ENCODE measurements at regions not wholly inside any gene's neighbourhood (a gene's known extent, or its start where the extent isn't known, plus 50 kb on each side); places are given as distances from the start of the nearest gene placed in this dataset.

DNA sequence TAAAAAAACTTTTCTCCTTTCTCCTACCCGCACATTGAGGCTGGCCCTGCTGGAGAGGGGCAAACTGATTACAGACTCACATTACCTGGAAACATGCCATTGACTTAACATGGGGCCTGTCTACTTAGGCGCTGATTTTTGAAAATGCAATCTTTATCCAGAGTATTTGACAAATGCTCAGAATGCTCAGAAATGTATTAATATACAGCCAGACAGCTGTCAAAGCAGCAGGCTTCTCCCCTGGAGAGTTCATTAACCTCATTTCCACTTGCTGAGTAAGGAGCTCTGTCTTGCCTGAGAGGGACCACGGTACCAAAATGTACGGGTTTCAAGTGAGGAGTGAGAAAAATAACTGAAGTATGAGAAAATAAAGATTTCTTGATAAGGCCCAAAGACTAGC lies 95.7 kb downstream of the PAX1 start:
- TF ChIP-seq, protein P1, sequence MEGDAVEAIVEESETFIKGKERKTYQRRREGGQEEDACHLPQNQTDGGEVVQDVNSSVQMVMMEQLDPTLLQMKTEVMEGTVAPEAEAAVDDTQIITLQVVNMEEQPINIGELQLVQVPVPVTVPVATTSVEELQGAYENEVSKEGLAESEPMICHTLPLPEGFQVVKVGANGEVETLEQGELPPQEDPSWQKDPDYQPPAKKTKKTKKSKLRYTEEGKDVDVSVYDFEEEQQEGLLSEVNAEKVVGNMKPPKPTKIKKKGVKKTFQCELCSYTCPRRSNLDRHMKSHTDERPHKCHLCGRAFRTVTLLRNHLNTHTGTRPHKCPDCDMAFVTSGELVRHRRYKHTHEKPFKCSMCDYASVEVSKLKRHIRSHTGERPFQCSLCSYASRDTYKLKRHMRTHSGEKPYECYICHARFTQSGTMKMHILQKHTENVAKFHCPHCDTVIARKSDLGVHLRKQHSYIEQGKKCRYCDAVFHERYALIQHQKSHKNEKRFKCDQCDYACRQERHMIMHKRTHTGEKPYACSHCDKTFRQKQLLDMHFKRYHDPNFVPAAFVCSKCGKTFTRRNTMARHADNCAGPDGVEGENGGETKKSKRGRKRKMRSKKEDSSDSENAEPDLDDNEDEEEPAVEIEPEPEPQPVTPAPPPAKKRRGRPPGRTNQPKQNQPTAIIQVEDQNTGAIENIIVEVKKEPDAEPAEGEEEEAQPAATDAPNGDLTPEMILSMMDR (conservative IDR thresholded peaks at IDR 0.05), result no peak
- no peak for TF ChIP-seq EZH2 (IDR thresholded peaks at IDR 0.05; ENCODE audit: low read depth)
